ENCODE measurements at regions not wholly inside any gene's neighbourhood (a gene's known extent, or its start where the extent isn't known, plus 50 kb on each side); places are given as distances from the start of the nearest gene placed in this dataset.

GRCh38 chr7:27405780-27406179, 163.2 kb downstream of the EVX1 start:
- ATAC-seq (no peak), DNase-seq (no peak)
- no peaks in the 10 kb centered on the region for H3K9me3 ChIP-seq
- TF ChIP-seq CTCF (IDR thresholded peaks at IDR 0.05): no peak
- no peaks in the 10 kb centered on the region for H3K4me1 ChIP-seq
- no peaks in the 10 kb centered on the region for H3K36me3 ChIP-seq
- intact Hi-C loops (cut with DNase I): no loop called here
- H3K4me3 ChIP-seq: no peak overlapping the region
- WGBS, 2 donors: 89 to 90% methylated on average over 8 of the region's 8 CpGs
- peaks cover 0 to 20% (median 0%) of the 10 kb centered on the region in 7 donors for H3K27me3 ChIP-seq
- no peak overlapping the region for H3K27ac ChIP-seq

GRCh38 chr7:27409311-27409710, 166.7 kb downstream of the EVX1 start:
- Histone ChIP-seq H3K27me3 (peaks cover 0 to 16% (median 0%) of the 10 kb centered on the region in 7 donors), H3K4me3 (no peak overlapping the region), H3K27ac (no peak overlapping the region), H3K9me3 (no peaks in the 10 kb centered on the region), H3K4me1 (no peaks in the 10 kb centered on the region), H3K36me3 (no peaks in the 10 kb centered on the region)
- DNase-seq (no peak), ATAC-seq (no peak)
- no peak for TF ChIP-seq CTCF (IDR thresholded peaks at IDR 0.05)
- intact Hi-C loops (cut with DNase I): no loop called here
- 85 to 97% methylated on average over 3 of the region's 3 CpGs for WGBS, 2 donors

- intact Hi-C loops (cut with DNase I): loop anchor here in 1 of 10 donors (5.0 kb wide), 1 partner anchor 1568 kb away; no protein-coding TSS in a partner anchor
- no peaks in the 10 kb centered on the region for H3K36me3 ChIP-seq
- DNase-seq (no peak), ATAC-seq (no peak)
- WGBS, 2 donors: 41 to 51% methylated on average over 2 of the region's 2 CpGs
- H3K9me3 ChIP-seq: no peaks in the 10 kb centered on the region
- H3K27me3 ChIP-seq: peaks cover 0 to 15% (median 0%) of the 10 kb centered on the region in 7 donors
- H3K27ac ChIP-seq: no peak overlapping the region
- H3K4me3 ChIP-seq: no peak overlapping the region
- no peaks in the 10 kb centered on the region for H3K4me1 ChIP-seq
- TF ChIP-seq CTCF (IDR thresholded peaks at IDR 0.05): no peak
These were observed 167.2 kb downstream of the EVX1 start for GRCh38 chr7:27409776-27410175.

- no peak for DNase-seq
- Histone ChIP-seq H3K27me3 (peaks cover 0 to 8% (median 0%) of the 10 kb centered on the region in 7 donors), H3K36me3 (no peaks in the 10 kb centered on the region), H3K4me1 (no peaks in the 10 kb centered on the region), H3K9me3 (no peaks in the 10 kb centered on the region), H3K4me3 (no peak overlapping the region), H3K27ac (no peak overlapping the region)
- WGBS, 2 donors: 69 to 71% methylated on average over 5 of the region's 5 CpGs
- no peak for TF ChIP-seq CTCF (IDR thresholded peaks at IDR 0.05)
- intact Hi-C loops (cut with DNase I): loop anchor here in 1 of 10 donors (5.0 kb wide), 1 partner anchor 1566 kb away; no protein-coding TSS in a partner anchor
- no peak for ATAC-seq
These were observed 168.4 kb downstream of the EVX1 start for GRCh38 chr7:27410812-27411544.
